Inflammatory macrophage treated with lipopolysaccharide for 4 hours (primary cell): ENCODE measurements at regions not wholly inside any gene's neighbourhood (a gene's known extent, or its start where the extent isn't known, plus 50 kb on each side); places are given as distances from the start of the nearest gene placed in this dataset.

Experiments
- DNase-seq: peaks from one replicate; pipeline ENCODE4 v3.0.0-alpha.2; 2020

- no peak for DNase-seq
Measured at GRCh38 chr10:79005126-79005810, 63.5 kb upstream of the ZMIZ1 start.

- DNase-seq, result no peak
Measured at GRCh38 chr10:79007018-79007417, 61.7 kb upstream of the ZMIZ1 start.

GRCh38 chr10:79007421-79008319 is 61.1 kb upstream of the ZMIZ1 start:
- peak; percentile 73 for DNase-seq

DNA sequence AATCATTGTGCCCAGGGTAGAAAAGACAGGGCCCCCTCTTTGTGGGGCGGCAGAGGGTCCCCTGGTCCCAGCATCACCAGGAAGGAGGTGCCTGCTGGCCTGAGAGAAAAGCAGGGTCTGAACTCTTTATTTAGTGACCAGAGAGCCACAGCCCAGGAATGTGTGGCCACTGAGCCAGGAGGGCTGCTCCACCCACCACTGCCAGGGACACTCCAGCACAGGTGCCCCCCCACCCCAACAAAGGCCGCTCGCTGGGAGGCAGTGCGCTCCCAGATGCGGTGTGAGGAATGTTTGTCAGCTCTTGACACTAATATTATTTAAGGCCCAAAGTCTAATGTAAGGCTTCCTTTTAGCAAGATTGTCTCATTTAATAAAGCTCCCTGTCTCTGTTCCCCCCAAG is 59.6 kb upstream of the ZMIZ1 start:
- DNase-seq, result no peak

DNA sequence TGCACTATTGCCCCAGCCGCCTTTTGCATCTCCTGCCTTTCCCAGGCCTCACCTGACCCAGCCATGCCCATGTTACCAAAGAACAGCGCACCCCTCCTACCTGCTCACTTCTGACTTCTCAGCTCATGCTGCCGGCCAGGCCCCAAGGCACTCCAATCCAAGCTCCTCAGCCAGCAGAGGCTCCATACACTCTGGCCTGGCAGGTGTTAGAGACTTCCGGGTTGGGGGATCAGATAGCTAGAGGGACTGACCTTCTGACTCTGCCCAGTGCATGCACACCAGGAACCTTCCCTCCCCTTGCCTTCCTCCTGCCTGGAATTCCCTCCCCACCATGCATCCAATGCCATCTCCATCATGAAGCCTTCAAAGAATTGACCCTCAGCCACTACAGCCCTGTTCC is 56.2 kb upstream of the ZMIZ1 start:
- no peak for DNase-seq

- DNase-seq, result no peak
Measured at GRCh38 chr10:79013406-79013987, 55.3 kb upstream of the ZMIZ1 start.

- no peak for DNase-seq
Measured at GRCh38 chr10:79014796-79015195, 54.0 kb upstream of the ZMIZ1 start.

- DNase-seq, result no peak
Measured at GRCh38 chr10:79017882-79018520, 50.8 kb upstream of the ZMIZ1 start.

- no peak for DNase-seq
Measured at GRCh38 chr10:79018521-79019011, 50.2 kb upstream of the ZMIZ1 start.
